OCI-LY1 (cell line): ENCODE measurements at regions not wholly inside any gene's neighbourhood (a gene's known extent, or its start where the extent isn't known, plus 50 kb on each side); places are given as distances from the start of the nearest gene placed in this dataset.

Experiments used
- H2AFZ ChIP-seq: fragments of 200-600 bp; sonication (generic), shearing (Covaris generic); 2 replicates; pipeline ENCODE4 v1.6.0; 2014; ENCODE audit warnings: antibody characterized with exemption, mild to moderate bottlenecking, low read length
- H3F3A ChIP-seq: fragments of 200-600 bp; sonication (generic), shearing (Covaris generic); 2 replicates; pipeline ENCODE4 v1.6.0; 2014; ENCODE audit warnings: mild to moderate bottlenecking, antibody characterized with exemption, low read length, moderate library complexity; ENCODE audit not compliant: insufficient read depth
- H3K27ac ChIP-seq: fragments of 200-600 bp; sonication (generic); 2 replicates; pipeline ENCODE4 v1.5.1; 2014; ENCODE audit warnings: low read length, mixed run types, mild to moderate bottlenecking, low read depth; ENCODE audit not compliant: poor library complexity, severe bottlenecking
- H3K27me3 ChIP-seq: fragments of 200-600 bp; sonication (generic); 2 replicates; pipeline ENCODE4 v1.6.0; 2014; ENCODE audit warnings: antibody characterized with exemption, mild to moderate bottlenecking, low read length, moderate library complexity; ENCODE audit not compliant: insufficient read depth
- H3K36me3 ChIP-seq: fragments of 200-600 bp; sonication (generic); 2 replicates; pipeline ENCODE4 v1.6.1; 2014; ENCODE audit warnings: mild to moderate bottlenecking, antibody characterized with exemption, low read length, moderate library complexity, mixed read lengths; ENCODE audit not compliant: insufficient read depth
- H3K4me1 ChIP-seq: fragments of 200-600 bp; sonication (generic); 2 replicates; pipeline ENCODE4 v1.5.1; 2014; ENCODE audit warnings: mild to moderate bottlenecking, low read length, moderate library complexity; ENCODE audit not compliant: insufficient read depth, severe bottlenecking
- H3K4me2 ChIP-seq: fragments of 200-600 bp; sonication (generic), shearing (Covaris generic); 2 replicates; pipeline ENCODE4 v1.6.1; 2014; ENCODE audit warnings: low read length
- H3K4me3 ChIP-seq: fragments of 200-600 bp; sonication (generic); 2 replicates; pipeline ENCODE4 v1.5.1; 2014; ENCODE audit warnings: low read length, low read depth, mild to moderate bottlenecking, mixed read lengths; ENCODE audit not compliant: poor library complexity, severe bottlenecking
- H3K79me2 ChIP-seq: fragments of 200-600 bp; shearing (Covaris generic); 2 replicates; pipeline ENCODE4 v1.6.1; 2016; ENCODE audit warnings: mixed run types, low read length, mixed read lengths; ENCODE audit not compliant: insufficient read depth
- H3K9ac ChIP-seq: fragments of 200-600 bp; sonication (generic), shearing (Covaris generic); 2 replicates; pipeline ENCODE4 v1.6.1; 2014; ENCODE audit warnings: mild to moderate bottlenecking, low read length, mixed read lengths
- H3K9me2 ChIP-seq: fragments of 200-600 bp; sonication (generic), shearing (Covaris generic); 2 replicates; pipeline ENCODE4 v1.6.1; 2014; ENCODE audit warnings: low read depth, mild to moderate bottlenecking, low read length, mixed read lengths
- H3K9me3 ChIP-seq: fragments of 200-600 bp; shearing (Covaris generic); 2 replicates; pipeline ENCODE4 v1.6.1; 2014; ENCODE audit warnings: low read length, mixed read lengths
- H4K20me1 ChIP-seq: fragments of 200-600 bp; sonication (generic), shearing (Covaris generic); 2 replicates; pipeline ENCODE4 v1.6.0; 2016; ENCODE audit warnings: mild to moderate bottlenecking, low read length; ENCODE audit not compliant: insufficient read depth
- CTCF ChIP-seq: fragments of 200-600 bp; sonication (generic), shearing (Covaris generic); IDR thresholded peaks from 2 replicates; pipeline ENCODE4 v1.5.1; 2017; ENCODE audit warnings: mild to moderate bottlenecking, antibody characterized with exemption, low read length, moderate library complexity, mixed read lengths
- EZH2 ChIP-seq: fragments of 200-600 bp; sonication (generic), shearing (Covaris generic); IDR thresholded peaks from 2 replicates; pipeline ENCODE4 v1.8.0; 2017; ENCODE audit warnings: borderline replicate concordance, mixed run types, mild to moderate bottlenecking, antibody characterized with exemption, low read length, moderate library complexity, mixed read lengths

- Histone ChIP-seq H3K79me2 (no peaks in the 10 kb centered on the region), H4K20me1 (no peaks in the 10 kb centered on the region), H3K4me3 (no peak overlapping the region), H3K4me1 (no peaks in the 10 kb centered on the region), H2AFZ (no peak overlapping the region), H3K9me3 (peaks cover 4% of the 10 kb centered on the region; the same call in 1 of the 2 replicates), H3K36me3 (no peaks in the 10 kb centered on the region), H3F3A (no peaks in the 10 kb centered on the region; the same call in 1 of the 2 replicates), H3K27ac (no peak overlapping the region), H3K27me3 (no peaks in the 10 kb centered on the region), H3K4me2 (no peak overlapping the region), H3K9me2 (no peaks in the 10 kb centered on the region), H3K9ac (no peak overlapping the region)
- TF ChIP-seq EZH2 (no peak), CTCF (no peak)
These were observed 723.8 kb downstream of the CDH11 start for GRCh38 chr16:64397945-64398508.

GRCh38 chr16:64397042-64397441 is 724.8 kb downstream of the CDH11 start:
- Histone ChIP-seq H3K9ac (no peak overlapping the region), H3F3A (no peaks in the 10 kb centered on the region), H3K4me2 (no peak overlapping the region), H3K27me3 (no peaks in the 10 kb centered on the region), H2AFZ (no peak overlapping the region; the same call in 1 of the 2 replicates), H3K27ac (no peak overlapping the region), H4K20me1 (no peaks in the 10 kb centered on the region), H3K79me2 (no peaks in the 10 kb centered on the region), H3K9me3 (0 out of 2 replicates have a peak, but pooled peaks cover 4% of the 10 kb centered on the region), H3K4me3 (no peak overlapping the region), H3K9me2 (no peaks in the 10 kb centered on the region), H3K4me1 (peaks cover 6% of the 10 kb centered on the region), H3K36me3 (no peaks in the 10 kb centered on the region)
- TF ChIP-seq EZH2 (no peak), CTCF (no peak)

- Histone ChIP-seq H3K4me1 (peaks cover 31% of the 10 kb centered on the region), H3K36me3 (no peaks in the 10 kb centered on the region), H3K9me3 (no peaks in the 10 kb centered on the region), H4K20me1 (no peaks in the 10 kb centered on the region), H3F3A (no peaks in the 10 kb centered on the region), H3K4me2 (no peak overlapping the region), H3K4me3 (no peak overlapping the region), H3K9ac (no peak overlapping the region), H3K27me3 (no peaks in the 10 kb centered on the region), H3K27ac (no peak overlapping the region), H3K9me2 (no peaks in the 10 kb centered on the region), H3K79me2 (no peaks in the 10 kb centered on the region), H2AFZ (no peak overlapping the region)
- TF ChIP-seq CTCF (no peak), EZH2 (no peak)
These were observed 727.8 kb downstream of the CDH11 start for GRCh38 chr16:64394061-64394460.
